Breast epithelium (tissue), 3 donors: ENCODE measurements at regions not wholly inside any gene's neighbourhood (a gene's known extent, or its start where the extent isn't known, plus 50 kb on each side); places are given as distances from the start of the nearest gene placed in this dataset.
"Not testable (repeated sequence)": the region's sequence is repeated elsewhere in the genome, so short reads cannot be mapped to it uniquely, and the experiment has no call there.

Experiments used
- POLR2A ChIP-seq: fragments of 450-650 bp; IDR thresholded peaks from one replicate; pipeline ENCODE4 v1.6.1; 2016; ENCODE audit warnings: antibody characterized with exemption, mild to moderate bottlenecking, moderate library complexity
- POLR2AphosphoS5 ChIP-seq, 3 donors: sonication (generic); formaldehyde crosslinking; IDR thresholded peaks; one replicate each; pipeline ENCODE4 v1.6.1; 2017; ENCODE audit warnings: antibody characterized with exemption in 3 of 3
- TF ChIP-seq, protein P1 (sequence below), 3 donors: fragments of 450-650 bp; IDR thresholded peaks; one replicate each; pipeline ENCODE4 v1.5.1; 2016 to 2017; ENCODE audit warnings: antibody characterized with exemption in 3 of 3, mild to moderate bottlenecking in 3 of 3, moderate library complexity in 3 of 3

DNA sequence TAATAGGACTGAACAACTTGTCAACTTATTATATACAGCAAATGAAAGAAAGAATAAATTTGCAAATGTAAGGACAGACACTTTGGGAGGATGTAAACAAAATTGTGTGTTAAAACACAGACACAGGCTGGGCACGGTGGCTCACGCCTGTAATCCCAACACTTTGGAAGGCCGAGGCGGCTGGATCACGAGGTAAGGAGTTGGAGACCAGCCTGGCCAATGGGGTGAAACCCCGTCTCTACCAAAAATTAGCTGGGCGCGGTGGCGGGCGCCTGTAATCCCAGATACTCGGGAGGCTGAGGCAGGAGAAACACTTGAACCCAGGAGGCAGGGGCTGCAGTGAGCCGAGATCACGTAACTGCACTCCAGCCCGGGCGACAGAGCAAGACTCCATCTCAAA is 71.4 kb upstream of the IL15 start:
- TF ChIP-seq, protein P1, sequence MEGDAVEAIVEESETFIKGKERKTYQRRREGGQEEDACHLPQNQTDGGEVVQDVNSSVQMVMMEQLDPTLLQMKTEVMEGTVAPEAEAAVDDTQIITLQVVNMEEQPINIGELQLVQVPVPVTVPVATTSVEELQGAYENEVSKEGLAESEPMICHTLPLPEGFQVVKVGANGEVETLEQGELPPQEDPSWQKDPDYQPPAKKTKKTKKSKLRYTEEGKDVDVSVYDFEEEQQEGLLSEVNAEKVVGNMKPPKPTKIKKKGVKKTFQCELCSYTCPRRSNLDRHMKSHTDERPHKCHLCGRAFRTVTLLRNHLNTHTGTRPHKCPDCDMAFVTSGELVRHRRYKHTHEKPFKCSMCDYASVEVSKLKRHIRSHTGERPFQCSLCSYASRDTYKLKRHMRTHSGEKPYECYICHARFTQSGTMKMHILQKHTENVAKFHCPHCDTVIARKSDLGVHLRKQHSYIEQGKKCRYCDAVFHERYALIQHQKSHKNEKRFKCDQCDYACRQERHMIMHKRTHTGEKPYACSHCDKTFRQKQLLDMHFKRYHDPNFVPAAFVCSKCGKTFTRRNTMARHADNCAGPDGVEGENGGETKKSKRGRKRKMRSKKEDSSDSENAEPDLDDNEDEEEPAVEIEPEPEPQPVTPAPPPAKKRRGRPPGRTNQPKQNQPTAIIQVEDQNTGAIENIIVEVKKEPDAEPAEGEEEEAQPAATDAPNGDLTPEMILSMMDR (IDR thresholded peaks at IDR 0.05), result not testable (repeated sequence)
- TF ChIP-seq POLR2A; POLR2AphosphoS5 (IDR thresholded peaks at IDR 0.05): not testable (repeated sequence)
